Parathyroid adenoma (tissue), 2 donors: ENCODE measurements at regions not wholly inside any gene's neighbourhood (a gene's known extent, or its start where the extent isn't known, plus 50 kb on each side); places are given as distances from the start of the nearest gene placed in this dataset.

Source experiments
- H2AFZ ChIP-seq: fragments of 300-600 bp; sonication (generic); one replicate; pipeline ENCODE4 v1.7.0; 2017; ENCODE audit warnings: antibody characterized with exemption, mild to moderate bottlenecking
- H3K27ac ChIP-seq: fragments of 300-600 bp; sonication (generic); one replicate; pipeline ENCODE4 v1.7.0; 2017
- H3K27me3 ChIP-seq: fragments of 300-600 bp; sonication (generic); one replicate; pipeline ENCODE4 v1.7.0; 2017; ENCODE audit warnings: low read length; ENCODE audit not compliant: control insufficient read depth, insufficient read depth
- H3K36me3 ChIP-seq: fragments of 300-600 bp; sonication (generic); one replicate; pipeline ENCODE4 v1.7.0; 2017; ENCODE audit warnings: low read length; ENCODE audit not compliant: control insufficient read depth, insufficient read depth
- H3K4me1 ChIP-seq: fragments of 300-600 bp; sonication (generic); one replicate; pipeline ENCODE4 v1.7.0; 2017; ENCODE audit warnings: control low read depth
- H3K4me2 ChIP-seq: fragments of 300-600 bp; sonication (generic); one replicate; pipeline ENCODE4 v1.7.0; 2017; ENCODE audit warnings: low read length
- H3K4me3 ChIP-seq: fragments of 300-600 bp; sonication (generic); one replicate; pipeline ENCODE4 v1.7.0; 2017; ENCODE audit warnings: low read depth, low read length
- H3K79me2 ChIP-seq: fragments of 300-600 bp; sonication (generic); one replicate; pipeline ENCODE4 v1.7.0; 2017; ENCODE audit warnings: control low read depth
- H3K9ac ChIP-seq: fragments of 300-600 bp; sonication (generic); one replicate; pipeline ENCODE4 v1.7.0; 2017; ENCODE audit warnings: mild to moderate bottlenecking
- H3K9me3 ChIP-seq: fragments of 300-600 bp; sonication (generic); one replicate; pipeline ENCODE4 v1.7.0; 2017; ENCODE audit warnings: low read length; ENCODE audit not compliant: control insufficient read depth
- TF ChIP-seq, protein P1 (sequence below): fragments of 300-600 bp; sonication (generic); IDR thresholded peaks from one replicate; pipeline ENCODE4 v1.7.0; 2017; ENCODE audit warnings: antibody characterized with exemption, mild to moderate bottlenecking
- donor health status: primary hyperparathyroidism.

DNA sequence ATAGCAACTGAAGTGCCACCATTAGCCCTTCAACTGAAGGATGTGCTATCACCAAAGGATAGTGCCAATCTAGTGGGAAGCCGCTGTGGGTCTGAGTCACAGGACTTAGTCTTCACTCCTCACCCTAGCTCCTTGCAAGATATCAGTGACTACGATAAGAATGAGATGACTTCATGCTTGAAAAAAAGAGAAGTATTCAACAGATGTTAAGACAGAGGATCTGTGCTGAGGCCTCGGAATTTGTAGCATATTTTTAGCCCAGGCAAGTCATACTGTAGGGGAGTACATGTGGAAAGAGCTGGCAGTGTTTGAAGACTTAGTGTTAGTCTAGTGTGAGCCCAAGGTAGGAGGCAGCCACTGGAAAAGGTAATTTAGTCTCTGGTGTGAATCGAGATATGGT is 270.7 kb upstream of the LRTM1 start:
- TF ChIP-seq, protein P1, sequence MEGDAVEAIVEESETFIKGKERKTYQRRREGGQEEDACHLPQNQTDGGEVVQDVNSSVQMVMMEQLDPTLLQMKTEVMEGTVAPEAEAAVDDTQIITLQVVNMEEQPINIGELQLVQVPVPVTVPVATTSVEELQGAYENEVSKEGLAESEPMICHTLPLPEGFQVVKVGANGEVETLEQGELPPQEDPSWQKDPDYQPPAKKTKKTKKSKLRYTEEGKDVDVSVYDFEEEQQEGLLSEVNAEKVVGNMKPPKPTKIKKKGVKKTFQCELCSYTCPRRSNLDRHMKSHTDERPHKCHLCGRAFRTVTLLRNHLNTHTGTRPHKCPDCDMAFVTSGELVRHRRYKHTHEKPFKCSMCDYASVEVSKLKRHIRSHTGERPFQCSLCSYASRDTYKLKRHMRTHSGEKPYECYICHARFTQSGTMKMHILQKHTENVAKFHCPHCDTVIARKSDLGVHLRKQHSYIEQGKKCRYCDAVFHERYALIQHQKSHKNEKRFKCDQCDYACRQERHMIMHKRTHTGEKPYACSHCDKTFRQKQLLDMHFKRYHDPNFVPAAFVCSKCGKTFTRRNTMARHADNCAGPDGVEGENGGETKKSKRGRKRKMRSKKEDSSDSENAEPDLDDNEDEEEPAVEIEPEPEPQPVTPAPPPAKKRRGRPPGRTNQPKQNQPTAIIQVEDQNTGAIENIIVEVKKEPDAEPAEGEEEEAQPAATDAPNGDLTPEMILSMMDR = no peak
- Histone ChIP-seq H3K4me3 (no peak overlapping the region), H3K4me2 (no peak overlapping the region), H3K9me3 (no peaks in the 10 kb centered on the region), H2AFZ (no peak overlapping the region), H3K27ac (no peak overlapping the region), H3K79me2 (no peaks in the 10 kb centered on the region), H3K9ac (no peak overlapping the region), H3K4me1 (no peaks in the 10 kb centered on the region), H3K27me3 (no peaks in the 10 kb centered on the region), H3K36me3 (no peaks in the 10 kb centered on the region)

DNA sequence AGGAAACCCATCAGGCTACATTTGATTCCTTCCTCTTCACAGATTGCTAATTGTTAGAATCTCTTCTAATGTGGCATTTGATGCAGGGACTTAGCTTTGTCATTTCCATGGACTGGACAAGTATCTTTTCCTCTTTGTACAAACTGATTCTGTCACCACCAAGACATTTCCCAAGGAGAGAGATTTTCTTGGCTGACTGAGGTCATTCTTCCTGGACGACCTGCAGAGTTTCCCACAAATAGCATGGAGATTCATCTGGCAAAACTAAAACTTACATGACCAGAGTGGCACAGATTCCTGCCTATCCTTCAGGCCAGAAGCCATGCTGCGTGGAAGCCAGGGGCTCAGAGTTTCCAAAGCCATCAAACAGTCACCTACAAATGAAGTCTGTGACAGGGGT is 269.2 kb upstream of the LRTM1 start:
- Histone ChIP-seq H3K27me3 (no peaks in the 10 kb centered on the region), H3K9me3 (no peaks in the 10 kb centered on the region), H3K4me3 (no peak overlapping the region), H3K4me1 (no peaks in the 10 kb centered on the region), H3K79me2 (no peaks in the 10 kb centered on the region), H3K27ac (no peak overlapping the region), H3K36me3 (no peaks in the 10 kb centered on the region), H3K9ac (no peak overlapping the region), H2AFZ (no peak overlapping the region), H3K4me2 (no peak overlapping the region)
- TF ChIP-seq, protein P1 = no peak

DNA sequence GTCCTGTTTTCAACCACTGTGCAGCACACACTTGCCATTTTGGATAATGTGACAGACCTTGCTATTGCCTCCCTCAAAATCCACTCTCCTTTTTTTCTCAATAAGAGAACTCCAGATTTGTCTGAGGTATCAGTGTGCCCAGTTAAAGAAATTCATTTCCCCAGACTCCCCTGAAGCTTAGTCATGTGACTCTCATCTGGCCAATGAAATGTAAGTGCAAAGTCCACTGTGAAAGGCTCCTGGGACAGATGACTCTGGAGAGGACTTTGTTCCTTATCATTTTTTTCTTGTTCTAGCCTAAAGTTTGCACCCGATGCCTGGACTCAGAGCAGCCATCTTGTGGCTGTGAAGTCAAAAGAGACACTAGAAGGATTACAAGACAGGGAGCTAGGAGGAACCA is 268.6 kb upstream of the LRTM1 start:
- Histone ChIP-seq H3K4me1 (no peaks in the 10 kb centered on the region), H3K4me3 (no peak overlapping the region), H3K27ac (no peak overlapping the region), H3K79me2 (no peaks in the 10 kb centered on the region), H3K27me3 (no peaks in the 10 kb centered on the region), H2AFZ (no peak overlapping the region), H3K4me2 (no peak overlapping the region), H3K36me3 (no peaks in the 10 kb centered on the region), H3K9ac (no peak overlapping the region), H3K9me3 (no peaks in the 10 kb centered on the region)
- TF ChIP-seq, protein P1 = no peak

DNA sequence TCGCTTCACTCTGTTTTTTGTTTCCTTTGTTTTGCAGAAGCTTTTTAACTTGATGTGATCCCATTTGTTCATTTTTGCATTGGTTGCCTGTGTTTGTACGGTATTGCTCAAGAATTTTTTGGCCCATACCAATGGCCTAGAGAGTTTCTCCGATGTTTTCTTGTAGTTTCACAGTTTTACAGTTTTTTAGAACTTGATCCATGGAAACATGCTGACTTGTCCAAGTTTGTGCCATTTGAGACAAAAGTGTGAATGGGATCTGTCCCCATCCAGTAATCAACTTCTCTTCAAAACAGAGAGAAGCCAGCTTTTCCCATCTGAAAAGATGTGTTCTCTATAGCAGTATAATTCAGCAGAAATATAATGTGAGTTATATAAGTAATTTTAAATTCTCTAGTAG is 266.5 kb upstream of the LRTM1 start:
- Histone ChIP-seq H3K36me3 (no peaks in the 10 kb centered on the region), H3K4me2 (no peak overlapping the region), H3K9ac (no peak overlapping the region), H3K9me3 (no peaks in the 10 kb centered on the region), H3K27ac (no peak overlapping the region), H3K4me3 (no peak overlapping the region), H3K79me2 (no peaks in the 10 kb centered on the region), H2AFZ (no peak overlapping the region), H3K27me3 (no peaks in the 10 kb centered on the region), H3K4me1 (no peaks in the 10 kb centered on the region)
- TF ChIP-seq, protein P1 = no peak

DNA sequence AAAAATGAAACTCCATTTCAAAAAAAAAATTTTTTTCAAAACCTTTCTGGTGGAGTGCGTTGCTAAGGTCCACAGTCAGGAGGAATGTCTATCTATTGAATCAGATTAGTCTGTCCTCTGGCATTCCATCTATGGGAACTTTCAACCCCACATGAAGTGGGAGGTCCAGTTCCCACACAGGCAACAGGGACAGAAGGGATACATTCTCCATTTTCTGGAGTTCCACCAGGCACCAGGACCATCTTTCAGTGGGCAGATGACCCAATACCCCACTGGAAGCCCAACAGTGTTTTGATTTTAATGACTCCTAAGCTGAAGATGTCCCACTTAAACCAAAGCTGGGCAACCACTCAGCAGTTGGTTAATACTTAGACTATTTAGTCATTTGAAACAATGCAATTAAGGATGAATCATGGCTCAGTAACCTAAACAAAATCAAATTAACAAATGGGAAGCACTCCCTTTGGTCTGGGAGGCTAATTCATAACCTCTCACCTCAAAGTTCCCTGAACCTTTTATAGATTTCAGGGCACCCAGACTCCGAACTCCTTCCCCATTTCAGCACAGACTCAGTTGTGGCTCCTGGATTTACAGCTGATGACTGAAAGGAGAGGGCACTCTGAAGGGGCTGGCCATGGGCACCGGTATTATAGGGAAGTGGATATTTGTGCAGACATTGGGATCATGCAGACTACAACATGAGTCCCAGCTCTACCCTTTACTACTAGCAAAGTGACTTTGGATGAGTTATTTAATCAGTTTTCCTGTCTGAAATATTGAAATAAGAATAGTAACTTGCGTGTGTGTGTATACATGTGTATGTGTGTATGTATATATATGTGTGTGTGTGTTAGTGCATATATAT is 264.3 kb upstream of the LRTM1 start:
- no peak overlapping the region for H3K4me3 ChIP-seq
- no peak overlapping the region for H3K27ac ChIP-seq
- TF ChIP-seq, protein P1 = no peak

More for the DNA sequence above, 264.3 kb upstream of the LRTM1 start:
- Histone ChIP-seq H3K27me3 (no peaks in the 10 kb centered on the region), H3K36me3 (no peaks in the 10 kb centered on the region), H2AFZ (no peak overlapping the region), H3K4me2 (no peak overlapping the region), H3K9ac (no peak overlapping the region), H3K79me2 (no peaks in the 10 kb centered on the region), H3K4me1 (no peaks in the 10 kb centered on the region), H3K9me3 (no peaks in the 10 kb centered on the region)
